HG03571 (cell line): ENCODE measurements at regions not wholly inside any gene's neighbourhood (a gene's known extent, or its start where the extent isn't known, plus 50 kb on each side); places are given as distances from the start of the nearest gene placed in this dataset.

Source experiments
- ATAC-seq: cut with Tn5 transposase; IDR thresholded peaks from one replicate; pipeline ENCODE4 v1.9.1; 2021; ENCODE audit not compliant: unreplicated experiment

DNA sequence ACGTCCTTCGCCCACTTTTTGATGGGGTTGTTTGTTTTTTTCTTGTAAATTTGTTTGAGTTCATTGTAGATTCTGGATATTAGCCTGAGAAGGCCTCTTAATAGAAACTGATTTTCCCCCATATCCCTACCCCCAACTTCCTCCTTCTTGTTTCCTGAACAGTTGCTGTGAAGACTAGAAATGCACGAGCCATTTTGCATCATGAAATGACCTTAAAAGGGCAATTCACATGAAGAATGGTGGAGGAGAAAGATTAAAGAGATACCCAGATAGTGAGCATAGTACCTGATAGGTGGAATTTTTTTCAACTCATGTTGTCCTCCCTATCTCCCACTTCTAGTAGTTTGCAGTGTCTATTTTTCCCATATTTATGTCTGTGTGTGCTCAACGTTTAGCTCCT, 55.2 kb upstream of the KCNH8 start:
- ATAC-seq: no peak

- ATAC-seq: no peak
Measured at GRCh38 chr3:19077388-19077787, 70.9 kb upstream of the KCNH8 start.

DNA sequence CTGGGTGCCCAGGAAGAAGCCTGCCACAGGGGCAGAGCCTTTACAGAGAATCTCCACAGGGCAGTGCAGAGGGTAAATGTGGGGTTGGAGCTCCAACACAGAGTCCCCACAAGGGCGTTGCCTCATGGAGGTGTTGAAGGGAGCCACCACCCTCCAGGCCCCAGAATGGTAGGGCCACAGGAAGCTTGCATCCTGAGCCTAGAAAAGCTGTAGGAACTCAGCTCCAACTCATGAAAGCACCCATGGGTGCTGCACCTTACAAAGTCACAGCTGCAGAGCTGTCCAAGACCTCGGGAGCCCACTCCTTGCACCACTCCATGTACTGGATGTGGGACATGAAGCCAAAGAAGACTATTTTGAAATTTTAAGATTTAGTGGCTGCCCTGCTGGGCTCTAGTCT, 73.3 kb upstream of the KCNH8 start:
- no peak for ATAC-seq

DNA sequence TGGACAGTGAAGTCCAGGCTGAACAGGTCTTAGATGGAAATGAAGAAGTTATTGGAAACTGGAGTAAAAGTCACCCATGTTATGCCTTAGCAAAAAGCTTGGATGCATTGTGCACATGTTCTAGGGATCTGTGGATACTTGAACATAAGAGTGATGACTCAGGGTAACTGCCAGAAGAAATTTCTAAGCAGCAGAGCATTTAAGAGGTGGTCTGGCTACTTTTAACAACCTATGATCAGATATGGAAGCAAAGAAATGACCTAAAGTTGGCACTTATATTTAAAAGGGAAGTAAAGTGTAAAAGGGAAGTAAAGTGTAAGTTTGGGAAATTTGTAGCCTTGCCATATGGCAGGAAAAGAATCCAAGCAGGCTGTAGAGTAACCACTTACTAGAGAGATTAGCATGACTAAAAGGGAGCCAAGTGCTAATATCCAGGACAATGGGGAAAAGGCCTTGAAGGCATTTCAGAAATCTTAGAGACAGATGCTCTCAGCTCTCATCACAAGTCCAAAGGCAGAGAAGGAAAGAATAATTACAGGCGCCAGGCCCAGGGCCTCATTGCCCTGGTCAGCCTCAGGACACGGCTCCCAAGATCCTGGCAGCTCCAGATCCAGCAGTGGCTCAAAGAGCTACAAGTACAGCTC, 73.9 kb upstream of the KCNH8 start:
- no peak for ATAC-seq

GRCh38 chr3:19073341-19074105, 74.8 kb upstream of the KCNH8 start:
- no peak for ATAC-seq

DNA sequence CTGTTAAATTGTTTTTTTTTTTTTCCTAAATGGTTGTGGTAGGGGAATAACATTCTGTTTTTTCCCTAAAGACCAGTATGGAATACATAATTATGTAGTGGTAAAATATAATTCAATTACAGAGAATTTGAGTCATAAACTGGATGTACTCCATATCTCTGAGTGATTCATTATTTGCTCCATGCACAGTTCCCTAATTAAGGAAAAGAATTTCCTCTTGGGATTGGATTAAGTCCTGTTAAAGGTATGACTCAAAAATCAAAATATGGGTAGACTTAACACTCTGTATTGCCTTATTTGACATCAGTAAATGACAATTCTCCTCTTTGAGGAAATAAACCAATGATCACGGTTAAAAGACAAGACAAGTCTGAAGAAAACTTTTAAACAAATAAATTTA, 78.0 kb upstream of the KCNH8 start:
- ATAC-seq: no peak

- no peak for ATAC-seq
Measured at GRCh38 chr3:19065027-19065426, 83.3 kb upstream of the KCNH8 start.

GRCh38 chr3:19063936-19064335, 84.4 kb upstream of the KCNH8 start:
- no peak for ATAC-seq

GRCh38 chr3:19060404-19060803, 87.9 kb upstream of the KCNH8 start:
- ATAC-seq: no peak

DNA sequence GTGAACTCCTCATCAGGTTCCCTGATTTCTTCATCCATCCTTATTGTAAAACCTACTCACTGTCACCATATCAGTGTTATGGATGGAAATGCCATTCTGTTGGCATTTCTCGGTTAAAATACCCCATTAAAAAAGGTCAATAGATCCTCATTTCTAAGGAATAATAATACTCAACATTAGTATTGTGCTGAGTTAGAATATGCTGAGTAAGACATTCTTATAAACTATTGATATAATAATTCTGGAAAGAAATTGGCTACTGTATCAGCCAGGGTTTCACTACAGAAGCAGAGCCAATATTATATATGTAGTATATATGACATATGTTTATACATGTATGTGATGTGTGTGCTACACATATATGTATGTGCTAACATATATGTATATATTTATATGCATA, 95.4 kb upstream of the KCNH8 start:
- ATAC-seq: no peak

- ATAC-seq: no peak
Measured at GRCh38 chr3:19046440-19046839, 101.9 kb upstream of the KCNH8 start.

- ATAC-seq: no peak
Measured at GRCh38 chr3:19030522-19030839, 117.8 kb upstream of the KCNH8 start.

DNA sequence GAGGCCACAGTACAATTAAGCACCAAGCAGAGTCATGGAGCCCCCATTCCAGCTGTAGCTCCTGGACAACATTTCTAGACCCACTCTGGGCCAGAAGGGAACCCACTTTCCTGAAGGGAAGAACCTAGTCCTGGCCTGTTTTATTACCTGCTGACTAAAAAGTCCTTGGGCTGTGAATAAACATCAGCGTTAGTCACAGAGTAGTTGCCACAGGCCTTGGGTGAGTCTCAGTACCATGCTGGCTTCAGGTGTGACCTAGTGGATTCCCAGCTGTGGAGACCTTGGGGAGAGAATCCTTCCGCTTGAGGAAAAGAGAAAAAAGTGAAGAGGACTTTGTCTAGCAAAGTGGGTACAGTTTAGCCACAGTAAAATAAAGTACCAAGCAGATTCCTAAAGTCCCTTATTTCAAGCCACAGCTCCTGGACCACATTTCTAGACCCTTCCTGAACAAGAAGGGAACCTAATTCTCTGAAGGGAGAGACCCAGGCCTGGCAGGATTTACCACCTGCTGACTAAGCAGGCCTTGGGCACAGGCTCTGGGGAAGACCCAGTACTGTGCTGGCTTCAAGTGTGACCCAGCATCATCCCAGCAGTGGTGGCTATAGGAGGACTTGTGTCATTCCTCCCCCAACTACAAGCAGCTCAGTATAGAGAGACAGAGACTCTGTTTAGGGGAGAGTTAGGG, 118.3 kb upstream of the KCNH8 start:
- ATAC-seq: no peak

DNA sequence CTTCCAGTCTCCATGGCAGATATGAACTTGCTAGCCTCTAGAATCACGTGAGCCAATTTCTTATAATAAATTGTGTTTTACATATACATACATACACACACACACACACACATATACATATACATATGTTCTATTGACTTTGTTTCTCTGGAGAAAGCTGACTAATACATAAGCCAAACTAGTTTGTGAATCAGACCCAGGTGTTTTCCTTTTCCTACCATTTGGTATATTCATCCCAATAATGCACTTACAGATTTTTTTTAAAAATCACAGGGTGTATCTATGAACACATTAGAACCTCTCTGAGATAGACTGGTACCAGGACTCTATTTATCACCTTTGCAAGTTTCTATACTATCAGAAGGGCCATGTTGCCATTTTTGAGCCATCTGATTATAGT, 122.9 kb upstream of the KCNH8 start:
- no peak for ATAC-seq

- no peak for ATAC-seq
Measured at GRCh38 chr3:19022546-19022945, 125.8 kb upstream of the KCNH8 start.

GRCh38 chr3:19016851-19017250, 131.5 kb upstream of the KCNH8 start:
- no peak for ATAC-seq

- no peak for ATAC-seq
Measured at GRCh38 chr3:19013879-19014278, 134.4 kb upstream of the KCNH8 start.

DNA sequence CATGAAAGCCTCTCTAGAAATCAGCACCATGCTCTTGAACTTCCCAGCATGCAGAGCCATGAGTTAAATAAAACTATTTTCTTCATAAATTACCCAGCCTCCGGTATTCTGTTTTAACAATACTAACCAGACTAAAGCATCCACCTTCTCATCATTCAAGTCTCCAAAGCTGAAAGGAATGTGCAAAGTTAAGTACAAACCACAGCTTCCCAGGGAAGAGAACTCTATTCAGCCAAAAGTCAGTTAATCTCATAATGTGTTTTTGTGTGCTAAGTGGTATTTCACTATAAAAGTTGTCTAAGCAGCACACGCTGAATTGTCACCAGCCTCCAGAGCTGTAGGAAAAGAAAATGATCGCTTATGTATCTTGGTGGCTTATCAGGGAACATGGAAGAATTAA, 135.5 kb upstream of the KCNH8 start:
- ATAC-seq: no peak

GRCh38 chr3:19002606-19003005, 145.7 kb upstream of the KCNH8 start:
- no peak for ATAC-seq

DNA sequence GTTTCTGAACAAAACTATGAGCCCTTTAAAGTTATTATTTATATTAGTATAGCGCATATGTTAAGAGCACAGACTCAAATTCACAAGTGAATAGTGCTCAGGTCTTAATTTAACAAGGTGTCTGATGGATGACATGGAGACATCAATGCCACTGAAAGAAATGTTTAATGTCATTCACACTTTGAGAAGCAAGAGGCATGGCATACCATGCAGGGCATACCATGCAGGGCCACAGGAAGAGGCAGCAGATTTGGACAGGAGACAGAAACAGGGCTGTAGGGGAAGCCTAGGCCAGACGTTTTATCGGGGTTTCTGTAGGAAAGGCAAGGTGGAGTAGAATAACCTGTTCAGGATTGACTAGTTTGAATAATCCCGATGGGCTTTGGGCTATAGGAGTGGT, 150.2 kb upstream of the KCNH8 start:
- no peak for ATAC-seq

DNA sequence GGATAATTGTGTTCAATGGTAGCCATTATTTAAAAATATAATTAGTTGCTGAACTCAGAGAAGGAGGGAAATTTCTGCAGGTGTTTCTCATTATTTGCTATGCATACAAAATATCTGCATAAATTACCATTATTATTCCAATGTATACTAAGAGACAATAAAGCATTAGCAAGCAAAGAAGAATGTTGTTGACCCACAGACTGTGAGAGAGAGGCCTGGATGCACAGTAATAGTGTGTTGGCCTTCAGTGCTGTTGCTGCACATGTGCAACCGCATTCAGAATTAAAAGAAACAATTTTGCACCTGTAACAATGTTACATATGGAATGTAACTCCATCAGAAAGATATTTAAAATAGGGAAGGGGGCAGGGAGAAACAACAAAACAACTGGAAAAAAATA, 155.6 kb upstream of the KCNH8 start:
- ATAC-seq: no peak

GRCh38 chr3:18989237-18989795, 159.0 kb upstream of the KCNH8 start:
- no peak for ATAC-seq
